ENCODE measurements at regions not wholly inside any gene's neighbourhood (a gene's known extent, or its start where the extent isn't known, plus 50 kb on each side); places are given as distances from the start of the nearest gene placed in this dataset.

DNA sequence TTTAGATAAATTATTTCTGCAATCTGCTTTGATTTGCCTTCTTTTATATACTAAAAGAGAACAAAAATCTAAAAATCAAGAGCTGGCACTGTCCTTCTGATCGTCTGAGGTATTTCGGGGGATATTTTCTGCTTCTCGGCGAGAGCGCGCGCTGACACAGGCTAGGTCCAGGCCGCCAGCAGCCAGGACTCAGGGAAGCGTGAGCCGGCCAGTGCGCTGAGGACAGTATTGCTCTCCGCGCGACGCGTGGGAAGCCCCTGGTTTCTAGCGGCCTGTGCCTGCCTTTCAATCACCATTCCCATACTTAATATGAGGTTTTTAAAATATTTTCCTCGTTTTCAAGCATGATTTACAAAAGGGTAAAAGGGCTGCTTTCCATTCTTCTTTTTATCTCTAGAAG lies 307.3 kb upstream of the IRX1 start:
- TF ChIP-seq REST (IDR thresholded peaks at IDR 0.05) (no peak), SMC3 (IDR thresholded peaks at IDR 0.05) (no peak), EP300 (IDR thresholded peaks at IDR 0.05) (no peak), CTCF (IDR thresholded peaks at IDR 0.05) (no peak), POLR2A (IDR thresholded peaks at IDR 0.05; ENCODE audit: low read length) (no peak), USF2 (IDR thresholded peaks at IDR 0.05) (no peak), NFE2L2 (conservative IDR thresholded peaks at IDR 0.05; ENCODE audit: low read length) (no peak)
- TF ChIP-seq, protein P1, sequence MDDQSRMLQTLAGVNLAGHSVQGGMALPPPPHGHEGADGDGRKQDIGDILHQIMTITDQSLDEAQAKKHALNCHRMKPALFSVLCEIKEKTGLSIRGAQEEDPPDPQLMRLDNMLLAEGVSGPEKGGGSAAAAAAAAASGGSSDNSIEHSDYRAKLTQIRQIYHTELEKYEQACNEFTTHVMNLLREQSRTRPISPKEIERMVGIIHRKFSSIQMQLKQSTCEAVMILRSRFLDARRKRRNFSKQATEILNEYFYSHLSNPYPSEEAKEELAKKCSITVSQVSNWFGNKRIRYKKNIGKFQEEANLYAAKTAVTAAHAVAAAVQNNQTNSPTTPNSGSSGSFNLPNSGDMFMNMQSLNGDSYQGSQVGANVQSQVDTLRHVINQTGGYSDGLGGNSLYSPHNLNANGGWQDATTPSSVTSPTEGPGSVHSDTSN (IDR thresholded peaks at IDR 0.05), result no peak

Measured in A549 (cell line).